Adrenal gland (tissue), 9 donors: ENCODE measurements at regions not wholly inside any gene's neighbourhood (a gene's known extent, or its start where the extent isn't known, plus 50 kb on each side); places are given as distances from the start of the nearest gene placed in this dataset.

ENCODE experiments used
- DNase-seq, 7 donors: peaks; one replicate each; pipeline ENCODE4 v3.0.0-alpha.2; 2019 to 2020
- H3K27ac ChIP-seq, 5 donors: fragments of 200-600 bp; sonication (generic) in 4 of 5; 1 replicate in 3 of 5; 2 replicates in 2 of 5; pipeline versions ENCODE4 v1.5.1 to v1.8.0; 2016 to 2020; ENCODE audit warnings: mild to moderate bottlenecking in 1 of 5
- H3K27me3 ChIP-seq: fragments of 200-600 bp; 2 replicates; pipeline ENCODE4 v1.8.0; 2021
- H3K36me3 ChIP-seq, 2 donors: fragments of 200-600 bp; replicated peaks in 1 of 2; 1 replicate in 1 of 2; 2 replicates in 1 of 2; pipeline versions ENCODE4 v1.5.1 to v1.8.0; 2018 to 2022
- H3K4me1 ChIP-seq, 2 donors: fragments of 200-600 bp; replicated peaks in 1 of 2; 1 replicate in 1 of 2; 2 replicates in 1 of 2; pipeline versions ENCODE4 v1.5.1 to v1.8.0; 2018 to 2021
- H3K4me3 ChIP-seq, 4 donors: fragments of 200-600 bp; sonication (generic) in 3 of 4; one replicate each; pipeline ENCODE4 v1.5.1; 2016 to 2018
- H3K9me3 ChIP-seq, 3 donors: fragments of 200-600 bp; sonication (generic) in 1 of 3; replicated peaks in 1 of 3; 1 replicate in 2 of 3; 2 replicates in 1 of 3; pipeline versions ENCODE4 v1.5.1 to v1.8.0; 2016 to 2021
- POLR2A ChIP-seq, 2 donors: fragments of 450-650 bp; IDR thresholded peaks; one replicate each; pipeline ENCODE4 v1.6.1; 2017; ENCODE audit warnings: antibody characterized with exemption in 2 of 2, mild to moderate bottlenecking in 2 of 2, moderate library complexity in 1 of 2
- WGBS, 4 donors: extraction: QIAGEN DNeasy Blood & Tissue Kit in 2 of 4; methylation state at CpG; one replicate each; pipeline versions ENCODE4 v1.1.5 to v1.1.7; 2013 to 2017; 5-methylcytosine and 5-hydroxymethylcytosine counted together
- intact Hi-C, 2 donors: fragments of 100-400 bp; cut with DNase I; formaldehyde crosslinking; loops; one replicate each; pipeline versions ENCODE4 v1.14.1 to v1.15.0; 2022 to 2023
- TF ChIP-seq, protein P1 (sequence below), 6 experiments: fragments of 450-650 bp in 4 of 6; fragments of 200-600 bp in 2 of 6; sonication (generic) in 1 of 6; IDR thresholded peaks; 1 replicate in 5 of 6; 2 replicates in 1 of 6; pipeline versions ENCODE4 v1.5.1 to v1.8.0; 2016 to 2021; ENCODE audit warnings: antibody characterized with exemption in 6 of 6, mild to moderate bottlenecking in 2 of 6, moderate library complexity in 1 of 6
- donor health status: healthy with polysubstance abuse.
- donor health status: Bipolar disorder and iron deficiency.
- donor health status: DM: yes; HTN: yes; CAD: no.
- donor health status: DM: no; HTN: no; CAD: no.
- donor health status: DM: no; HTN: no; CAD: no.

DNA sequence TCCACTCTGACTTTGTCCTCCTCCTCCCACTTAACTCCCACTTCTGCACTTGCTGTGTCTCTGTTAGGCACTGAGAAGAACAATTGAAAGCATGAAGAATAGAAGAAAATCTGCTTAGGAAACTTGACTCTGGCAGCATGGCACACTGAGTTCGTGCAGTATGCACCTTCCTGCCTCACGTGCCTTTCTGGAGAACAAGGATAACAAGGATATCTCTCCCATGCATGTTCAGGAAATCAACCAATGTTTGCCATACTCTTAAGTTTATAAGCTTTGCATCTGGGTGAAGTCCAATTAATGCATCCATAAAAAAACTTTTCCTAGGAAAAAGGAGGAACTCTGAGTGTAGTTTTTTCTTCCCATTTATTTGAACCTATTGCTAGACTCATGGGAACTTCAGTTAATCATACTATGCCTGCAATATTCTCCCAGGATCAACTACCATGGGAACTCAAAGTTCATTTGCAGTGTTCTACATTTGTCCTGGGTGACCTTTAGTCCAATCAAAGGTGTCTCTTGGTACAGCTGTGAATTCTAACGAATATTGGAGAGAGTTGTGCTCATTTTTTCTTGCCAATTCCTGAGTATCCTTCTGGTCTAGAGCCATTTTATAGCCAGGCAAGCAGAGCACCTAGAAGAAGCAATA is 227.0 kb downstream of the ENC1 start:
- Histone ChIP-seq H3K36me3 (no peaks in the 10 kb centered on the region), H3K4me3 (no peak overlapping the region), H3K9me3 (no peaks in the 10 kb centered on the region), H3K27me3 (no peaks in the 10 kb centered on the region), H3K27ac (no peak overlapping the region), H3K4me1 (no peaks in the 10 kb centered on the region)
- DNase-seq, result no peak
- 78 to 90% (median 85%) methylated on average over 3 of the region's 3 CpGs for WGBS, 4 donors
- no peak for TF ChIP-seq POLR2A (IDR thresholded peaks at IDR 0.05)
- TF ChIP-seq, protein P1, sequence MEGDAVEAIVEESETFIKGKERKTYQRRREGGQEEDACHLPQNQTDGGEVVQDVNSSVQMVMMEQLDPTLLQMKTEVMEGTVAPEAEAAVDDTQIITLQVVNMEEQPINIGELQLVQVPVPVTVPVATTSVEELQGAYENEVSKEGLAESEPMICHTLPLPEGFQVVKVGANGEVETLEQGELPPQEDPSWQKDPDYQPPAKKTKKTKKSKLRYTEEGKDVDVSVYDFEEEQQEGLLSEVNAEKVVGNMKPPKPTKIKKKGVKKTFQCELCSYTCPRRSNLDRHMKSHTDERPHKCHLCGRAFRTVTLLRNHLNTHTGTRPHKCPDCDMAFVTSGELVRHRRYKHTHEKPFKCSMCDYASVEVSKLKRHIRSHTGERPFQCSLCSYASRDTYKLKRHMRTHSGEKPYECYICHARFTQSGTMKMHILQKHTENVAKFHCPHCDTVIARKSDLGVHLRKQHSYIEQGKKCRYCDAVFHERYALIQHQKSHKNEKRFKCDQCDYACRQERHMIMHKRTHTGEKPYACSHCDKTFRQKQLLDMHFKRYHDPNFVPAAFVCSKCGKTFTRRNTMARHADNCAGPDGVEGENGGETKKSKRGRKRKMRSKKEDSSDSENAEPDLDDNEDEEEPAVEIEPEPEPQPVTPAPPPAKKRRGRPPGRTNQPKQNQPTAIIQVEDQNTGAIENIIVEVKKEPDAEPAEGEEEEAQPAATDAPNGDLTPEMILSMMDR (IDR thresholded peaks at IDR 0.05), result no peak
- intact Hi-C loops, result no loop called here

GRCh38 chr5:74412066-74412465 is 228.5 kb downstream of the ENC1 start:
- intact Hi-C loops, result no loop called here
- TF ChIP-seq POLR2A (IDR thresholded peaks at IDR 0.05), result no peak
- TF ChIP-seq, protein P1 (IDR thresholded peaks at IDR 0.05), result no peak
- peaks cover 0 to 5% of the 10 kb centered on the region in 2 donors for H3K4me1 ChIP-seq
- no peaks in the 10 kb centered on the region for H3K36me3 ChIP-seq
- H3K4me3 ChIP-seq, result no peak overlapping the region
- H3K27ac ChIP-seq, result no peak overlapping the region
- H3K27me3 ChIP-seq, result no peaks in the 10 kb centered on the region
- H3K9me3 ChIP-seq, result no peaks in the 10 kb centered on the region
- WGBS, 4 donors, result 0 to 75% (median 24%) methylated on average over 1 of the region's 1 CpG
- no peak for DNase-seq

DNA sequence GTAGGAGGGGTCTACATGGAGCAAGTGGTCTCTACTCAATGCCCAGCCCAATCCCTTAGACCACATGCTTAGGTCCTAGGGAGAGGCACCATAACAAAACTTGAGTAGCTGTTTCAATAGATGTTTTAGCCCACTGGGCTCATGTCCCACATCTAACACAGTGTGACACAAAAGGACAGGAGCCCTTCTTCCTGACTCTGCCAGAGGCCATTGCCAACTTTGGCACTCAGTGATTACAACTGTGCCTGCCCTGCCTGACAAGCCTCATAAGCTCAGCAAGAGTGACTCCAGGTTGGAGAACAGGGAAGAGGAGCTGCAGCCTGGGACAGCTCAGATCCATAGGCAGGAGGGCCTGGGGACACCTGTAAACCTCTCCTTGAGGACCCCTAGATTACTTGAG is 230.8 kb downstream of the ENC1 start:
- DNase-seq, result no peak
- TF ChIP-seq, protein P1 (IDR thresholded peaks at IDR 0.05), result no peak
- TF ChIP-seq POLR2A (IDR thresholded peaks at IDR 0.05), result no peak
- Histone ChIP-seq H3K9me3 (no peaks in the 10 kb centered on the region), H3K4me3 (no peak overlapping the region), H3K4me1 (peaks cover 0 to 5% of the 10 kb centered on the region in 2 donors), H3K27me3 (no peaks in the 10 kb centered on the region), H3K36me3 (no peaks in the 10 kb centered on the region), H3K27ac (no peak overlapping the region)
- intact Hi-C loops, result no loop called here

DNA sequence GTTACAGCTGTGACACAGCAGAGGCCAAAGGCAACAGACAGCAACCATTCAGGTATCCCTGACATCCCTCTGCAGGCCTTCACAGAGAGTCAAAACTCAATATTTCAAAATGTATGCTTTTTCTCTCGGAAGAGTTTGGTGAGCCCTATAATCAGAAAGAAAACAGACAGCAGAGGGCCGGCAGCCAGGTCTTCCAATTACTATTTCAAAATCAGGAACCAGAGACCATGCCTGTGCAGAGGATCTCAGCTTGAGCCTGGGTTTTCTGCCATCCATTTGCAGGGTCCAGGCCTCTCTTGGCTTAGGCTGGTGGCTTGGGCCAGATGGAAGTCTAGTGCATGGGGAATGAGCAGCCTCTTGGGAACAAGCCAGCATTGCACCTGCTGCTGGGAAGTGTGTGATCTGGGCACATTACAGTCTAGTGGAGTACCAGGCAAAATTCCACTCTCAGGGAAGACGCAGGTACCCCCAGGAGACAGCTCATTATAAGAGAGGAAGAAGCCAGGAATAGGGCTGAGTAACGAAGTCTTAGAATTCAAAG is 231.3 kb downstream of the ENC1 start:
- no peaks in the 10 kb centered on the region for H3K27me3 ChIP-seq
- no peak overlapping the region for H3K4me3 ChIP-seq
- no peaks in the 10 kb centered on the region for H3K9me3 ChIP-seq
- WGBS, 4 donors, result 88 to 94% (median 93%) methylated on average over 4 of the region's 4 CpGs
- no peak for TF ChIP-seq POLR2A (IDR thresholded peaks at IDR 0.05)
- TF ChIP-seq, protein P1 (IDR thresholded peaks at IDR 0.05), result no peak
- H3K4me1 ChIP-seq, result peaks cover 0 to 5% of the 10 kb centered on the region in 2 donors
- H3K36me3 ChIP-seq, result no peaks in the 10 kb centered on the region
- H3K27ac ChIP-seq, result no peak overlapping the region
- DNase-seq, result no peak
- intact Hi-C loops, result no loop called here
